HCT116 (cell line): ENCODE measurements at regions not wholly inside any gene's neighbourhood (a gene's known extent, or its start where the extent isn't known, plus 50 kb on each side); places are given as distances from the start of the nearest gene placed in this dataset.

Experiments
- ATAC-seq: fragments of 200-7000 bp; cut with Tn5 transposase; 2 replicates; pipeline ENCODE4 v1.9.1; 2020; ENCODE audit warnings: mild to moderate bottlenecking, moderate library complexity
- BruUV-seq: library from RNA; stranded (reverse); fragments of 400-500 nt; replicated peaks from 2 replicates; lab custom pipeline; 2021; lab: Mats Ljungman, UMichigan
- CTCF ChIA-PET: fragments of 300-600 bp; sonication (Branson Sonifier 250); formaldehyde crosslinking; loops from one replicate; lab custom pipeline; 2021; ENCODE audit warnings: antibody characterized with exemption; lab: Charles Lee
- POLR2A ChIA-PET: fragments of 300-600, 350-600 bp; sonication (Branson Sonifier 250); formaldehyde crosslinking; loops from one replicate; lab custom pipeline; 2021; ENCODE audit warnings: antibody characterized with exemption; lab: Charles Lee
- RAD21 ChIA-PET, 2 experiments: fragments of 300-600 bp; sonication (Branson Sonifier 250); formaldehyde crosslinking; loops; one replicate each; lab custom pipeline; 2023; ENCODE audit warnings: low total read pairs in 2 of 2; ENCODE audit not compliant: uncharacterized antibody in 2 of 2, unreplicated experiment in 2 of 2, low non-redundant PET in 1 of 2; lab: Charles Lee
- DNase-seq: peaks from one replicate; pipeline ENCODE4 v3.0.0-alpha.2; 2010; ENCODE audit warnings: low read depth, low spot score
- H2AFZ ChIP-seq: fragments of 200-600 bp; shearing (Covaris generic), sonication (generic); 2 replicates; pipeline ENCODE4 v1.6.1; 2017; ENCODE audit warnings: low read depth, mixed run types, mixed read lengths, antibody characterized with exemption, low read length; ENCODE audit not compliant: poor library complexity, severe bottlenecking
- H3K27ac ChIP-seq: 2 replicates; pipeline ENCODE4 v1.5.1; 2012; ENCODE audit warnings: low read depth, low read length
- H3K27me3 ChIP-seq: fragments of 200-600 bp; sonication (generic); 2 replicates; pipeline ENCODE4 v1.6.1; 2016; ENCODE audit warnings: mixed run types, low read length, mixed read lengths; ENCODE audit not compliant: insufficient read depth
- H3K36me3 ChIP-seq, 2 experiments: fragments of 200-500 bp in 1 of 2; fragments of 200-600 bp in 1 of 2; sonication (Bioruptor generic) in 1 of 2; sonication (generic) in 1 of 2; 2 replicates each; pipeline versions ENCODE4 v1.5.1 to v1.6.1; 2014 to 2016; ENCODE audit warnings: low read length in 2 of 2, inconsistent platforms in 1 of 2, mixed read lengths in 1 of 2, mixed run types in 1 of 2; ENCODE audit not compliant: insufficient read depth in 2 of 2, control insufficient read depth in 1 of 2
- H3K4me1 ChIP-seq, 2 experiments: fragments of 200-600 bp in 1 of 2; sonication (generic) in 1 of 2; 2 replicates each; pipeline versions ENCODE4 v1.5.1 to v1.6.1; 2012 to 2017; ENCODE audit warnings: low read length in 2 of 2, inconsistent platforms in 1 of 2, mild to moderate bottlenecking in 1 of 2, mixed read lengths in 1 of 2, mixed run types in 1 of 2, moderate library complexity in 1 of 2; ENCODE audit not compliant: insufficient read depth in 2 of 2, control insufficient read depth in 1 of 2
- H3K4me2 ChIP-seq: fragments of 200-600 bp; sonication (generic); 2 replicates; pipeline ENCODE4 v1.6.1; 2017; ENCODE audit warnings: mixed run types, low read length, mixed read lengths
- H3K4me3 ChIP-seq, 2 experiments: fragments of 200-600 bp in 1 of 2; sonication (generic) in 1 of 2; replicated peaks in 1 of 2; 2 replicates each; pipeline ENCODE4 v1.5.1; 2011 to 2016; ENCODE audit warnings: low read length in 2 of 2, control low read depth in 1 of 2, low read depth in 1 of 2, mild to moderate bottlenecking in 1 of 2, mixed read lengths in 1 of 2, mixed run types in 1 of 2
- H3K79me2 ChIP-seq: fragments of 200-600 bp; sonication (generic); 2 replicates; pipeline ENCODE4 v1.6.1; 2017; ENCODE audit warnings: mild to moderate bottlenecking, mixed run types, low read length, moderate library complexity, mixed read lengths; ENCODE audit not compliant: insufficient read depth
- H3K9ac ChIP-seq: fragments of 200-600 bp; sonication (generic); 2 replicates; pipeline ENCODE4 v1.6.1; 2016; ENCODE audit warnings: low read length, mixed read lengths
- H3K9me2 ChIP-seq: fragments of 200-600 bp; sonication (generic), shearing (Covaris generic); 2 replicates; pipeline ENCODE4 v1.6.1; 2017; ENCODE audit warnings: mixed run types, mild to moderate bottlenecking, moderate library complexity; ENCODE audit not compliant: insufficient read depth
- H3K9me3 ChIP-seq, 2 experiments: fragments of 200-500 bp in 1 of 2; fragments of 200-600 bp in 1 of 2; sonication (Bioruptor generic) in 1 of 2; sonication (generic) in 1 of 2; 2 replicates each; pipeline ENCODE4 v1.6.1; 2014 to 2017; ENCODE audit warnings: low read length in 2 of 2, mixed read lengths in 2 of 2, inconsistent platforms in 1 of 2, low read depth in 1 of 2, mild to moderate bottlenecking in 1 of 2, mixed run types in 1 of 2, moderate library complexity in 1 of 2; ENCODE audit not compliant: control insufficient read depth in 1 of 2, insufficient read depth in 1 of 2
- H4K20me1 ChIP-seq: fragments of 200-600 bp; sonication (generic), shearing (Covaris generic); 2 replicates; pipeline ENCODE4 v1.6.1; 2017; ENCODE audit warnings: mixed run types, mild to moderate bottlenecking, moderate library complexity; ENCODE audit not compliant: insufficient read depth
- CBX3 ChIP-seq: IDR thresholded peaks from 2 replicates; pipeline ENCODE4 v1.6.1; 2012; ENCODE audit warnings: low read depth
- CEBPB ChIP-seq: IDR thresholded peaks from 2 replicates; pipeline ENCODE4 v1.6.1; 2012; ENCODE audit warnings: low read depth
- EGR1 ChIP-seq: IDR thresholded peaks from 2 replicates; pipeline ENCODE4 v1.6.1; 2012; ENCODE audit warnings: low read depth
- EZH2 ChIP-seq: fragments of 200-600 bp; sonication (generic); IDR thresholded peaks from 2 replicates; pipeline ENCODE4 v1.6.1; 2017; ENCODE audit warnings: antibody characterized with exemption, mixed run types
- EZH2phosphoT487 ChIP-seq: fragments of 200-600 bp; IDR thresholded peaks from 2 replicates; pipeline ENCODE4 v1.6.1; 2018; ENCODE audit warnings: antibody characterized with exemption, borderline replicate concordance
- FOSL1 ChIP-seq: IDR thresholded peaks from 2 replicates; pipeline ENCODE4 v1.6.1; 2012; ENCODE audit warnings: low read depth
- JUND ChIP-seq: IDR thresholded peaks from 2 replicates; pipeline ENCODE4 v1.6.1; 2012
- MAX ChIP-seq: IDR thresholded peaks from 2 replicates; pipeline ENCODE4 v1.6.1; 2012
- POLR2AphosphoS5 ChIP-seq: IDR thresholded peaks from 2 replicates; pipeline ENCODE4 v1.6.1; 2011; ENCODE audit warnings: mild to moderate bottlenecking, low read depth, low read length, moderate library complexity
- SIN3A ChIP-seq: IDR thresholded peaks from 2 replicates; pipeline ENCODE4 v1.6.1; 2012; ENCODE audit warnings: low read depth
- SP1 ChIP-seq: IDR thresholded peaks from 2 replicates; pipeline ENCODE4 v1.6.1; 2012; ENCODE audit warnings: low read depth
- SRF ChIP-seq: IDR thresholded peaks from 2 replicates; pipeline ENCODE4 v1.6.1; 2012; ENCODE audit warnings: low read depth
- YY1 ChIP-seq: IDR thresholded peaks from 2 replicates; pipeline ENCODE4 v1.6.1; 2011; ENCODE audit warnings: low read length, low read depth, moderate library complexity, mild to moderate bottlenecking; ENCODE audit not compliant: insufficient replicate concordance; ENCODE audit errors: extremely low read depth
- ZFX ChIP-seq: fragments of 450-650 bp; IDR thresholded peaks from 2 replicates; pipeline ENCODE4 v1.6.1; 2017
- ZNF274 ChIP-seq: fragments of 200-500 bp; sonication (Bioruptor generic); IDR thresholded peaks from 2 replicates; pipeline ENCODE4 v1.6.1; 2014; ENCODE audit warnings: mild to moderate bottlenecking, low read depth, low read length, inconsistent platforms
- intact Hi-C: fragments of 100-400 bp; cut with micrococcal nuclease; formaldehyde crosslinking; loops from 2 replicates; pipeline ENCODE4 v1.10.0; 2022
- TF ChIP-seq, protein P1 (sequence below): IDR thresholded peaks from 2 replicates; pipeline ENCODE4 v1.6.1; 2011; ENCODE audit warnings: mild to moderate bottlenecking, low read length, moderate library complexity; ENCODE audit not compliant: insufficient replicate concordance; ENCODE audit errors: extremely low read depth
- TF ChIP-seq, protein P2 (sequence below): IDR thresholded peaks from 2 replicates; pipeline ENCODE4 v1.6.1; 2012; ENCODE audit warnings: low read depth

DNA sequence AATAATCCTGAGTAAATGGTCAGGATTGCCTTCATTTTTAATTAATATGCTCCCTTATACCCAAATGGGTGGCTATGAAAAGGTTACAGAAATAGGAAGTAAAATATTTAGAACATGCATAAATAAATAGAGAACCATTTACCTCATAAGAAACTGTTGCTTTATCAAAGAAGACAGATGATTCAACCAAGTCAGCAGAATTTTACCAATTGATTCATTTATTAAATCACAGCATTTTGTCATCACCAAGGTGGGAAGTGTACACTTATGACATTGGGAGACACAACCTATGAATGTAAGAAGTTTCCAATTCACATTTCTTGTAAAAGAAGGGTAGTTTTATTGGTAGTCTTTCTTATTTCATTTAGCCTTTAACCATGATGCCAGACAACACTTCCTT, 870.3 kb upstream of the CHORDC1 start:
- H3K36me3 ChIP-seq = no peaks in the 10 kb centered on the region

More for the DNA sequence above, 870.3 kb upstream of the CHORDC1 start:
- H3K4me2 ChIP-seq = no peak overlapping the region
- no peaks in the 10 kb centered on the region for H4K20me1 ChIP-seq
- H3K79me2 ChIP-seq = no peaks in the 10 kb centered on the region
- no peak overlapping the region for H2AFZ ChIP-seq
- DNase-seq (no peak), ATAC-seq (no peak)
- no peaks in the 10 kb centered on the region for H3K4me1 ChIP-seq
- BruUV-seq = no TSS peak
- no peaks in the 10 kb centered on the region for H3K27me3 ChIP-seq
- H3K9ac ChIP-seq = no peak overlapping the region
- H3K27ac ChIP-seq = no peak overlapping the region
- ChIA-PET CTCF (no interaction called here), POLR2A (no interaction called here), RAD21 (no interaction called here)
- TF ChIP-seq SIN3A = no peak
- TF ChIP-seq, protein P1, sequence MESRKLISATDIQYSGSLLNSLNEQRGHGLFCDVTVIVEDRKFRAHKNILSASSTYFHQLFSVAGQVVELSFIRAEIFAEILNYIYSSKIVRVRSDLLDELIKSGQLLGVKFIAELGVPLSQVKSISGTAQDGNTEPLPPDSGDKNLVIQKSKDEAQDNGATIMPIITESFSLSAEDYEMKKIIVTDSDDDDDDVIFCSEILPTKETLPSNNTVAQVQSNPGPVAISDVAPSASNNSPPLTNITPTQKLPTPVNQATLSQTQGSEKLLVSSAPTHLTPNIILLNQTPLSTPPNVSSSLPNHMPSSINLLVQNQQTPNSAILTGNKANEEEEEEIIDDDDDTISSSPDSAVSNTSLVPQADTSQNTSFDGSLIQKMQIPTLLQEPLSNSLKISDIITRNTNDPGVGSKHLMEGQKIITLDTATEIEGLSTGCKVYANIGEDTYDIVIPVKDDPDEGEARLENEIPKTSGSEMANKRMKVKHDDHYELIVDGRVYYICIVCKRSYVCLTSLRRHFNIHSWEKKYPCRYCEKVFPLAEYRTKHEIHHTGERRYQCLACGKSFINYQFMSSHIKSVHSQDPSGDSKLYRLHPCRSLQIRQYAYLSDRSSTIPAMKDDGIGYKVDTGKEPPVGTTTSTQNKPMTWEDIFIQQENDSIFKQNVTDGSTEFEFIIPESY = no peak
- TF ChIP-seq SRF = no peak
- no peak for TF ChIP-seq EGR1
- TF ChIP-seq POLR2AphosphoS5 = no peak
- no peak for TF ChIP-seq EZH2phosphoT487
- no peak for TF ChIP-seq ZFX
- TF ChIP-seq MAX = no peak
- TF ChIP-seq FOSL1 = no peak
- TF ChIP-seq YY1 = no peak
- TF ChIP-seq CEBPB = no peak
- no peak for TF ChIP-seq JUND
- TF ChIP-seq, protein P2, sequence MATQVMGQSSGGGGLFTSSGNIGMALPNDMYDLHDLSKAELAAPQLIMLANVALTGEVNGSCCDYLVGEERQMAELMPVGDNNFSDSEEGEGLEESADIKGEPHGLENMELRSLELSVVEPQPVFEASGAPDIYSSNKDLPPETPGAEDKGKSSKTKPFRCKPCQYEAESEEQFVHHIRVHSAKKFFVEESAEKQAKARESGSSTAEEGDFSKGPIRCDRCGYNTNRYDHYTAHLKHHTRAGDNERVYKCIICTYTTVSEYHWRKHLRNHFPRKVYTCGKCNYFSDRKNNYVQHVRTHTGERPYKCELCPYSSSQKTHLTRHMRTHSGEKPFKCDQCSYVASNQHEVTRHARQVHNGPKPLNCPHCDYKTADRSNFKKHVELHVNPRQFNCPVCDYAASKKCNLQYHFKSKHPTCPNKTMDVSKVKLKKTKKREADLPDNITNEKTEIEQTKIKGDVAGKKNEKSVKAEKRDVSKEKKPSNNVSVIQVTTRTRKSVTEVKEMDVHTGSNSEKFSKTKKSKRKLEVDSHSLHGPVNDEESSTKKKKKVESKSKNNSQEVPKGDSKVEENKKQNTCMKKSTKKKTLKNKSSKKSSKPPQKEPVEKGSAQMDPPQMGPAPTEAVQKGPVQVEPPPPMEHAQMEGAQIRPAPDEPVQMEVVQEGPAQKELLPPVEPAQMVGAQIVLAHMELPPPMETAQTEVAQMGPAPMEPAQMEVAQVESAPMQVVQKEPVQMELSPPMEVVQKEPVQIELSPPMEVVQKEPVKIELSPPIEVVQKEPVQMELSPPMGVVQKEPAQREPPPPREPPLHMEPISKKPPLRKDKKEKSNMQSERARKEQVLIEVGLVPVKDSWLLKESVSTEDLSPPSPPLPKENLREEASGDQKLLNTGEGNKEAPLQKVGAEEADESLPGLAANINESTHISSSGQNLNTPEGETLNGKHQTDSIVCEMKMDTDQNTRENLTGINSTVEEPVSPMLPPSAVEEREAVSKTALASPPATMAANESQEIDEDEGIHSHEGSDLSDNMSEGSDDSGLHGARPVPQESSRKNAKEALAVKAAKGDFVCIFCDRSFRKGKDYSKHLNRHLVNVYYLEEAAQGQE = no peak
- no peak for TF ChIP-seq CBX3
- TF ChIP-seq SP1 = no peak
- no peak for TF ChIP-seq EZH2
- no peak for TF ChIP-seq ZNF274
- H3K9me2 ChIP-seq = no peaks in the 10 kb centered on the region
- intact Hi-C loops = no loop called here
- peaks cover 6% of the 10 kb centered on the region in 2 experiments; a peak in 2 of 4 replicates for H3K9me3 ChIP-seq
- no peak overlapping the region for H3K4me3 ChIP-seq
